ENCODE measurements at regions not wholly inside any gene's neighbourhood (a gene's known extent, or its start where the extent isn't known, plus 50 kb on each side); places are given as distances from the start of the nearest gene placed in this dataset.

DNA sequence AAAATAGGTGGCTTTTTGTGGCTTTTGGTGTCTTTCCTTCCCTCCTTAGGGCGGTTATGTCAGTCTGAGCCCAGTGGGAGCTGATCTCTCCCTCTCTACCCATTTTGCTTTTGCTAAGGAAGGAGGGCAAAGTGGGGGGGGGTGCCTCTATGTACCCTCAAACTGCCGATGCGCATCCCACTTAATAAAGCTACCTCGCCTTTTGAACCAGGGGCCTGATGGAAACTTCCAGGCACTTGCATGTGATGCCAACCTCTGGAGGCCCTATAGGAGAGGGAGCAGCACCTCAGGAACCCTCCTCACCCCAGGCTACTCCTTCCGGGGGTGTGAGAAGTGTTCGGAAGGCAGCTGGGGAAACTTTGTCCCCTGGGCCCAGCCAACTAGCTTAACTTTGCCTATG lies 97.0 kb upstream of the HSD17B12 start:
- no peak for DNase-seq (ENCODE audit: low read depth)
- no peak overlapping the region for H3K4me3 ChIP-seq (ENCODE audit: low read length)
- TF ChIP-seq, protein P1, sequence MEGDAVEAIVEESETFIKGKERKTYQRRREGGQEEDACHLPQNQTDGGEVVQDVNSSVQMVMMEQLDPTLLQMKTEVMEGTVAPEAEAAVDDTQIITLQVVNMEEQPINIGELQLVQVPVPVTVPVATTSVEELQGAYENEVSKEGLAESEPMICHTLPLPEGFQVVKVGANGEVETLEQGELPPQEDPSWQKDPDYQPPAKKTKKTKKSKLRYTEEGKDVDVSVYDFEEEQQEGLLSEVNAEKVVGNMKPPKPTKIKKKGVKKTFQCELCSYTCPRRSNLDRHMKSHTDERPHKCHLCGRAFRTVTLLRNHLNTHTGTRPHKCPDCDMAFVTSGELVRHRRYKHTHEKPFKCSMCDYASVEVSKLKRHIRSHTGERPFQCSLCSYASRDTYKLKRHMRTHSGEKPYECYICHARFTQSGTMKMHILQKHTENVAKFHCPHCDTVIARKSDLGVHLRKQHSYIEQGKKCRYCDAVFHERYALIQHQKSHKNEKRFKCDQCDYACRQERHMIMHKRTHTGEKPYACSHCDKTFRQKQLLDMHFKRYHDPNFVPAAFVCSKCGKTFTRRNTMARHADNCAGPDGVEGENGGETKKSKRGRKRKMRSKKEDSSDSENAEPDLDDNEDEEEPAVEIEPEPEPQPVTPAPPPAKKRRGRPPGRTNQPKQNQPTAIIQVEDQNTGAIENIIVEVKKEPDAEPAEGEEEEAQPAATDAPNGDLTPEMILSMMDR (conservative IDR thresholded peaks at IDR 0.05; ENCODE audit: low read length): no peak

- no peak overlapping the region for H3K4me3 ChIP-seq (ENCODE audit: low read length)
- no peak for DNase-seq (ENCODE audit: low read depth)
- TF ChIP-seq, protein P1 (conservative IDR thresholded peaks at IDR 0.05; ENCODE audit: low read length): no peak
These were observed 94.5 kb upstream of the HSD17B12 start for GRCh38 chr11:43585877-43586608.

DNA sequence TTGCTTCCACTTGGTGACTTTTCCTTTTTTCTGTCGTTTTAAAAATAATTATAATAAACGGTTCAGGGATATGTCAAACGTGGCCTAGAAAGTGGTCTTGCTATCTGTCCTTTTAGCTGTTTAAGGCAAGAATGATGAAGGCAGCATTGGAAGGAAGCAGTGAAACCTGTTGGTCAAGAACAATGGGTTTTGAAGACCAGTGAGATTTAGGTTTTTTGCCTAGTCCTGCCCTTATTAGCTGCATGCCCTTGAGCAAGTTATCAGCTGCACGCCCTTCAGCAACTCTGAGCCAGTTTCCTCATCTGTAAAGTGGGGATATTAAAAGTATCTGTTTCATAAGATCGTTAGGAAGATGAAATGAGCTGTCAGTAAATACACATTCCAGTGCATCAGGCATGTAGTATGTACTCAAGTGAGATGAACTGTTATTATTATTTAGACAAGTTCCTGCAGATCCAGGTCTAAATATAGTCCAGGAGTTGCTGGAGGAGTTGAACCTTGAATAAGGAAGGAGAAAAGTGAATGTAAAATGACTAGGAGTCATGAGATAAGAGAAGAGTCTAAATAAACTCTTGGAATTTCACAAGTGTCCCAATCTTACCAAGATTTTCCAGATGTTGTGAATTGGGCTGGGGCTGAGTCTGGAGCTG lies 90.8 kb upstream of the HSD17B12 start:
- DNase-seq (ENCODE audit: low read depth): no peak
- no peak overlapping the region for H3K4me3 ChIP-seq (ENCODE audit: low read length)
- TF ChIP-seq, protein P1 (conservative IDR thresholded peaks at IDR 0.05; ENCODE audit: low read length): no peak

GRCh38 chr11:43601511-43601910 lies 79.0 kb upstream of the HSD17B12 start:
- DNase-seq (ENCODE audit: low read depth): no peak
- H3K4me3 ChIP-seq (ENCODE audit: low read length): no peak overlapping the region
- TF ChIP-seq, protein P1 (conservative IDR thresholded peaks at IDR 0.05; ENCODE audit: low read length): no peak

GRCh38 chr11:43602670-43603069 lies 77.9 kb upstream of the HSD17B12 start:
- TF ChIP-seq, protein P1 (conservative IDR thresholded peaks at IDR 0.05; ENCODE audit: low read length): no peak
- H3K4me3 ChIP-seq (ENCODE audit: low read length): no peak overlapping the region
- DNase-seq (ENCODE audit: low read depth): no peak

GRCh38 chr11:43614214-43614613 lies 66.3 kb upstream of the HSD17B12 start:
- DNase-seq (ENCODE audit: low read depth): no peak
- TF ChIP-seq, protein P1 (conservative IDR thresholded peaks at IDR 0.05; ENCODE audit: low read length): no peak
- H3K4me3 ChIP-seq (ENCODE audit: low read length): no peak overlapping the region

Measured in AG10803 (cell line).